HFFc6 (cell line): ENCODE measurements at regions not wholly inside any gene's neighbourhood (a gene's known extent, or its start where the extent isn't known, plus 50 kb on each side); places are given as distances from the start of the nearest gene placed in this dataset.
"Not testable (repeated sequence)": the region's sequence is repeated elsewhere in the genome, so short reads cannot be mapped to it uniquely, and the experiment has no call there.

ENCODE experiments used
- DNase-seq: peaks from one replicate; pipeline ENCODE4 v3.0.0-alpha.2; 2018
- H3K27ac Mint-ChIP-seq: 2 replicates; pipeline ENCODE4 v1.8.0; 2020; ENCODE audit warnings: mild to moderate bottlenecking, mixed read lengths
- H3K27me3 Mint-ChIP-seq: 2 replicates; pipeline ENCODE4 v1.8.0; 2021; ENCODE audit warnings: mild to moderate bottlenecking, moderate library complexity, mixed read lengths; ENCODE audit not compliant: insufficient read depth
- H3K36me3 Mint-ChIP-seq: 2 replicates; pipeline ENCODE4 v1.8.0; 2021; ENCODE audit warnings: low read depth, mixed read lengths
- H3K4me1 Mint-ChIP-seq: 2 replicates; pipeline ENCODE4 v1.8.0; 2020; ENCODE audit warnings: low read depth, mixed read lengths
- H3K4me3 Mint-ChIP-seq: 2 replicates; pipeline ENCODE4 v1.8.0; 2020; ENCODE audit warnings: mild to moderate bottlenecking, moderate library complexity, mixed read lengths
- H3K9me3 Mint-ChIP-seq: 2 replicates; pipeline ENCODE4 v1.8.0; 2020; ENCODE audit warnings: mild to moderate bottlenecking, mixed read lengths
- CTCF ChIP-seq: fragments of 200-600 bp; sonication (generic); IDR thresholded peaks from 2 replicates; pipeline ENCODE4 v1.5.0; 2021; ENCODE audit warnings: antibody characterized with exemption, mild to moderate bottlenecking

- Mint-ChIP-seq H3K36me3 (no peaks in the 10 kb centered on the region), H3K27ac (no peak overlapping the region), H3K4me1 (no peaks in the 10 kb centered on the region), H3K9me3 (peaks cover 41% of the 10 kb centered on the region), H3K4me3 (no peak overlapping the region), H3K27me3 (no peaks in the 10 kb centered on the region)
- TF ChIP-seq CTCF, result no peak
- no peak for DNase-seq
These were observed 95.4 kb upstream of the PRDM9 start for GRCh38 chr5:23411994-23412393.

- H3K4me1 Mint-ChIP-seq, result no peaks in the 10 kb centered on the region
- no peaks in the 10 kb centered on the region for H3K36me3 Mint-ChIP-seq
- H3K27ac Mint-ChIP-seq, result no peak overlapping the region
- peaks cover 46% of the 10 kb centered on the region for H3K9me3 Mint-ChIP-seq
- TF ChIP-seq CTCF, result no peak
- H3K27me3 Mint-ChIP-seq, result no peaks in the 10 kb centered on the region
- no peak for DNase-seq
- H3K4me3 Mint-ChIP-seq, result no peak overlapping the region
These were observed 96.2 kb upstream of the PRDM9 start for GRCh38 chr5:23411200-23411599.

- H3K9me3 Mint-ChIP-seq, result peaks cover 41% of the 10 kb centered on the region
- not testable (repeated sequence) for DNase-seq, H3K4me3 Mint-ChIP-seq, H3K4me1 Mint-ChIP-seq, H3K27me3 Mint-ChIP-seq, H3K27ac Mint-ChIP-seq, H3K36me3 Mint-ChIP-seq
These were observed 96.6 kb upstream of the PRDM9 start for GRCh38 chr5:23410775-23411174.

- no peak for TF ChIP-seq CTCF
- Mint-ChIP-seq H3K9me3 (peaks cover 28% of the 10 kb centered on the region), H3K27ac (no peak overlapping the region), H3K36me3 (no peaks in the 10 kb centered on the region), H3K4me3 (no peak overlapping the region), H3K27me3 (peaks cover 1% of the 10 kb centered on the region; the same call in 1 of the 2 replicates), H3K4me1 (no peaks in the 10 kb centered on the region)
- no peak for DNase-seq
These were observed 101.9 kb upstream of the PRDM9 start for GRCh38 chr5:23405316-23406068.

DNA sequence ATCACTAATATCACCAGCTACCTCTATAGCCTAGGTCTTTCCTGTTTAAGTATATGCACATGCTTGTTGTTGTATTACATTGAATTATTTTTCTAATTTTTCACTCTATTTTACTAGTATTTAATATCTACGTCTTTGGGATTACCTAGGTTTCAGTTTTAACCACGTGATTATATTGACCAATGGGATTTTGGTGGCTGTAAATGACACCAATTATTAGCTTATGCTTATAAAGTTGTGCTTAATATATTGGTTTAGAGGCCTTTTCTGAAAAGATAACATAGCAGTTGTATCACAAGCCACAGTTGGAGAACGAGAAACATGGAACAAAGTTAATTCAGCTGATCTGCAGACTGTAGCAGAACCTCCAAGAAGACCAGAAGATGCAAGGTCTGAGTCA, 104.8 kb upstream of the PRDM9 start:
- Mint-ChIP-seq H3K27me3 (peaks cover 1% of the 10 kb centered on the region; the same call in 1 of the 2 replicates), H3K4me3 (no peak overlapping the region), H3K9me3 (peaks cover 36% of the 10 kb centered on the region), H3K4me1 (no peaks in the 10 kb centered on the region), H3K36me3 (no peaks in the 10 kb centered on the region), H3K27ac (no peak overlapping the region)
- no peak for DNase-seq
- no peak for TF ChIP-seq CTCF

GRCh38 chr5:23400951-23401350, 106.5 kb upstream of the PRDM9 start:
- no peaks in the 10 kb centered on the region for H3K4me1 Mint-ChIP-seq
- no peak for TF ChIP-seq CTCF
- no peak overlapping the region for H3K4me3 Mint-ChIP-seq
- DNase-seq, result no peak
- H3K9me3 Mint-ChIP-seq, result peaks cover 39% of the 10 kb centered on the region
- no peak overlapping the region for H3K27ac Mint-ChIP-seq
- peaks cover 6% of the 10 kb centered on the region; the same call in 1 of the 2 replicates for H3K36me3 Mint-ChIP-seq
- H3K27me3 Mint-ChIP-seq, result peaks cover 1% of the 10 kb centered on the region; the same call in 1 of the 2 replicates
